ENCODE measurements at regions not wholly inside any gene's neighbourhood (a gene's known extent, or its start where the extent isn't known, plus 50 kb on each side); places are given as distances from the start of the nearest gene placed in this dataset.

DNA sequence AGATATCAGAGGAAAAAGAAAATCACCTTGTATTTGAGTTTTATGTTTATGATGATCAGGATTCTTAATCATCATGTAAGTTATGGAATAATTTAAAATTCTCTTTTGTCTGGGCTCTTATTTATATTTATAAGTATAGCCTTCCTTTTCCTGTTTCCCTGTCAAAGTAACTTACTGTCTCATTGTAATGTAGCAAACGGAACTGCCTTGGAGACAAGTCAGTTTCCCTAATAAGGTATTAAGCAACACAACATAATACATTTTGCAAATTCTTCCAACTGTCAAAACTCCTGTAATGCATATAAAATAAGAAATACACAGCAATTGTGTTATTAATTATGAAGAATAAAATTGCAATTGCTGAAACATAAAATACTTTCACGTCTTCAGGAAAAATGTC lies 463.2 kb downstream of the MAT2B start:
- no peak for TF ChIP-seq POLR2A (IDR thresholded peaks at IDR 0.05; ENCODE audit: low read length)
- no peak for TF ChIP-seq GATA1 (IDR thresholded peaks at IDR 0.05; ENCODE audit: low read depth, low read length)
